Panc1 (cell line): ENCODE measurements at regions not wholly inside any gene's neighbourhood (a gene's known extent, or its start where the extent isn't known, plus 50 kb on each side); places are given as distances from the start of the nearest gene placed in this dataset.

Experiments
- ATAC-seq: fragments of 200-7000 bp; cut with Tn5 transposase; 2 replicates; pipeline ENCODE4 v1.9.1; 2020; ENCODE audit warnings: mild to moderate bottlenecking, moderate library complexity
- BruUV-seq: library from RNA; stranded (reverse); fragments of 400-500 nt; replicated peaks from 2 replicates; lab custom pipeline; 2021; lab: Mats Ljungman, UMichigan
- CTCF ChIA-PET: fragments of 300-600 bp; sonication (Branson Sonifier 250); formaldehyde crosslinking; loops from one replicate; lab custom pipeline; 2022; ENCODE audit warnings: antibody characterized with exemption; lab: Charles Lee
- POLR2A ChIA-PET: fragments of 300-600 bp; sonication (Branson Sonifier 250); formaldehyde crosslinking; loops from one replicate; lab custom pipeline; 2022; ENCODE audit warnings: antibody characterized with exemption; lab: Charles Lee
- DNase-seq: peaks from one replicate; pipeline ENCODE4 v3.0.0-alpha.2; 2010; ENCODE audit warnings: low read depth, low spot score
- H3K27ac ChIP-seq: 2 replicates; pipeline ENCODE4 v1.5.1; 2011; ENCODE audit warnings: mild to moderate bottlenecking, low read length, inconsistent platforms
- H3K27me3 ChIP-seq: fragments of 200-500 bp; sonication (Bioruptor generic); 2 replicates; pipeline ENCODE4 v1.6.0; 2014; ENCODE audit warnings: low read length, inconsistent platforms; ENCODE audit not compliant: control insufficient read depth, insufficient read depth
- H3K36me3 ChIP-seq: fragments of 200-500 bp; sonication (Bioruptor generic); 2 replicates; pipeline ENCODE4 v1.5.1; 2014; ENCODE audit warnings: inconsistent platforms, mild to moderate bottlenecking, low read length, moderate library complexity; ENCODE audit not compliant: control insufficient read depth, insufficient read depth
- H3K4me1 ChIP-seq: 2 replicates; pipeline ENCODE4 v1.5.1; 2011; ENCODE audit warnings: inconsistent platforms, mild to moderate bottlenecking, low read length, moderate library complexity; ENCODE audit not compliant: control insufficient read depth, insufficient read depth
- H3K4me3 ChIP-seq, 2 experiments: 2 replicates each; pipeline ENCODE4 v1.5.1; 2011 to 2012; ENCODE audit warnings: low read depth in 2 of 2, low read length in 2 of 2, mild to moderate bottlenecking in 2 of 2, inconsistent platforms in 1 of 2, moderate library complexity in 1 of 2
- H3K9me3 ChIP-seq: fragments of 200-500 bp; sonication (Bioruptor generic); 2 replicates; pipeline ENCODE4 v1.5.1; 2014; ENCODE audit warnings: low read depth, mild to moderate bottlenecking, inconsistent platforms, low read length, moderate library complexity; ENCODE audit not compliant: control insufficient read depth, insufficient read depth
- POLR2AphosphoS5 ChIP-seq: IDR thresholded peaks from 2 replicates; pipeline ENCODE4 v1.6.1; 2012; ENCODE audit warnings: mild to moderate bottlenecking, low read depth, low read length, moderate library complexity
- REST ChIP-seq, 2 experiments: IDR thresholded peaks; 2 replicates each; pipeline ENCODE4 v1.6.1; 2011 to 2012; ENCODE audit warnings: low read depth in 2 of 2, control low read depth in 1 of 2, low read length in 1 of 2, mild to moderate bottlenecking in 1 of 2, moderate library complexity in 1 of 2; ENCODE audit not compliant: insufficient read depth in 1 of 2
- SIN3A ChIP-seq: IDR thresholded peaks from 2 replicates; pipeline ENCODE4 v1.6.1; 2012; ENCODE audit warnings: low read depth, mild to moderate bottlenecking, low read length, moderate library complexity, borderline replicate concordance; ENCODE audit not compliant: insufficient read depth
- TCF7L2 ChIP-seq: IDR thresholded peaks from 2 replicates; pipeline ENCODE4 v1.6.1; 2011; ENCODE audit warnings: mild to moderate bottlenecking, low read depth, low read length, inconsistent platforms
- in situ Hi-C: cut with HindIII; loops from 2 replicates; pipeline ENCODE4 v1.10.0; 2016; ENCODE audit warnings: low sequenced_read_pairs, low pct_unique_long_range_greater_than_20kb
- intact Hi-C: fragments of 100-400 bp; cut with micrococcal nuclease; formaldehyde crosslinking; loops from one replicate; pipeline ENCODE4 v1.10.0; 2022; ENCODE audit not compliant: unreplicated experiment
- TF ChIP-seq, protein P1 (sequence below): fragments of 450-650 bp; IDR thresholded peaks from 2 replicates; pipeline ENCODE4 v1.5.1; 2017; ENCODE audit warnings: mild to moderate bottlenecking

- Histone ChIP-seq H3K4me1 (no peaks in the 10 kb centered on the region), H3K9me3 (no peaks in the 10 kb centered on the region), H3K27ac (no peak overlapping the region), H3K4me3 (no peak overlapping the region), H3K36me3 (no peaks in the 10 kb centered on the region), H3K27me3 (no peaks in the 10 kb centered on the region)
- ChIA-PET POLR2A (no interaction called here), CTCF (no interaction called here)
- TF ChIP-seq, protein P1, sequence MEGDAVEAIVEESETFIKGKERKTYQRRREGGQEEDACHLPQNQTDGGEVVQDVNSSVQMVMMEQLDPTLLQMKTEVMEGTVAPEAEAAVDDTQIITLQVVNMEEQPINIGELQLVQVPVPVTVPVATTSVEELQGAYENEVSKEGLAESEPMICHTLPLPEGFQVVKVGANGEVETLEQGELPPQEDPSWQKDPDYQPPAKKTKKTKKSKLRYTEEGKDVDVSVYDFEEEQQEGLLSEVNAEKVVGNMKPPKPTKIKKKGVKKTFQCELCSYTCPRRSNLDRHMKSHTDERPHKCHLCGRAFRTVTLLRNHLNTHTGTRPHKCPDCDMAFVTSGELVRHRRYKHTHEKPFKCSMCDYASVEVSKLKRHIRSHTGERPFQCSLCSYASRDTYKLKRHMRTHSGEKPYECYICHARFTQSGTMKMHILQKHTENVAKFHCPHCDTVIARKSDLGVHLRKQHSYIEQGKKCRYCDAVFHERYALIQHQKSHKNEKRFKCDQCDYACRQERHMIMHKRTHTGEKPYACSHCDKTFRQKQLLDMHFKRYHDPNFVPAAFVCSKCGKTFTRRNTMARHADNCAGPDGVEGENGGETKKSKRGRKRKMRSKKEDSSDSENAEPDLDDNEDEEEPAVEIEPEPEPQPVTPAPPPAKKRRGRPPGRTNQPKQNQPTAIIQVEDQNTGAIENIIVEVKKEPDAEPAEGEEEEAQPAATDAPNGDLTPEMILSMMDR = no peak
- no peak for TF ChIP-seq TCF7L2
- TF ChIP-seq SIN3A = no peak
- TF ChIP-seq REST (IDR thresholded peaks at IDR 0.05; ENCODE audit: insufficient read depth in 1 of 2, low read depth in 2 of 2, low read length in 1 of 2) = no peak
- TF ChIP-seq POLR2AphosphoS5 = no peak
- no peak for DNase-seq
- intact Hi-C loops = no loop called here
- no peak for ATAC-seq
- in situ Hi-C loops = no loop called here
- BruUV-seq = no TSS peak
These were observed 96.3 kb downstream of the C18orf54 start for GRCh38 chr18:54453996-54454395.

- Histone ChIP-seq H3K27me3 (no peaks in the 10 kb centered on the region), H3K36me3 (no peaks in the 10 kb centered on the region), H3K27ac (no peak overlapping the region), H3K9me3 (no peaks in the 10 kb centered on the region), H3K4me3 (no peak overlapping the region), H3K4me1 (no peaks in the 10 kb centered on the region)
- BruUV-seq = no TSS peak
- ChIA-PET CTCF (no interaction called here), POLR2A (no interaction called here)
- intact Hi-C loops (no loop called here), in situ Hi-C loops (no loop called here)
- ATAC-seq (no peak), DNase-seq (no peak)
- TF ChIP-seq REST (IDR thresholded peaks at IDR 0.05; ENCODE audit: insufficient read depth in 1 of 2, low read depth in 2 of 2, low read length in 1 of 2) (no peak), TCF7L2 (no peak), POLR2AphosphoS5 (no peak), SIN3A (no peak)
- TF ChIP-seq, protein P1 = no peak
These were observed 107.8 kb downstream of the C18orf54 start for GRCh38 chr18:54465502-54465901.
